GM11168 (cell line): ENCODE measurements at regions not wholly inside any gene's neighbourhood (a gene's known extent, or its start where the extent isn't known, plus 50 kb on each side); places are given as distances from the start of the nearest gene placed in this dataset.

ENCODE experiments used
- in situ Hi-C: fragments of 300-500 bp; cut with MboI; formaldehyde crosslinking; loops from one replicate; pipeline ENCODE4 v1.12.0; 2022; ENCODE audit warnings: low sequenced_read_pairs; ENCODE audit not compliant: unreplicated experiment

GRCh38 chr13:50366488-50367174, 351.4 kb downstream of the KCNRG start:
- in situ Hi-C loops = loop anchor here (25.0 kb wide), 1 partner anchor 379 kb away; the partner anchor contains the start of gene TRIM13

- in situ Hi-C loops = loop anchor here (25.0 kb wide), 1 partner anchor 382 kb away; the partner anchor contains the start of gene TRIM13
Measured at GRCh38 chr13:50369646-50370045, 354.4 kb downstream of the KCNRG start.

GRCh38 chr13:50370303-50370950, 355.2 kb downstream of the KCNRG start:
- in situ Hi-C loops = loop anchor here (25.0 kb wide), 1 partner anchor 383 kb away; the partner anchor contains the start of gene TRIM13

- in situ Hi-C loops = loop anchor here (25.0 kb wide), 1 partner anchor 387 kb away; the partner anchor contains the start of gene TRIM13
Measured at GRCh38 chr13:50374517-50374916, 359.3 kb downstream of the KCNRG start.

- in situ Hi-C loops = no loop called here
Measured at GRCh38 chr13:50375792-50376191, 360.5 kb downstream of the KCNRG start.

- in situ Hi-C loops = no loop called here
Measured at GRCh38 chr13:50376895-50377575, 361.8 kb downstream of the KCNRG start.

GRCh38 chr13:50377726-50378270, 362.6 kb downstream of the KCNRG start:
- in situ Hi-C loops = no loop called here

- in situ Hi-C loops = no loop called here
Measured at GRCh38 chr13:50378509-50379044, 363.3 kb downstream of the KCNRG start.

- in situ Hi-C loops = no loop called here
Measured at GRCh38 chr13:50379584-50379983, 364.3 kb downstream of the KCNRG start.

GRCh38 chr13:50380905-50381304, 365.7 kb downstream of the KCNRG start:
- in situ Hi-C loops = no loop called here

- in situ Hi-C loops = no loop called here
Measured at GRCh38 chr13:50382511-50382910, 367.3 kb downstream of the KCNRG start.

GRCh38 chr13:50382951-50383350, 367.7 kb downstream of the KCNRG start:
- in situ Hi-C loops = no loop called here

- in situ Hi-C loops = no loop called here
Measured at GRCh38 chr13:50384724-50385123, 369.5 kb downstream of the KCNRG start.

GRCh38 chr13:50386541-50387050, 371.4 kb downstream of the KCNRG start:
- in situ Hi-C loops = no loop called here

GRCh38 chr13:50387051-50387581, 371.9 kb downstream of the KCNRG start:
- in situ Hi-C loops = no loop called here

- in situ Hi-C loops = no loop called here
Measured at GRCh38 chr13:50388481-50388880, 373.2 kb downstream of the KCNRG start.

- in situ Hi-C loops = no loop called here
Measured at GRCh38 chr13:50389726-50390125, 374.5 kb downstream of the KCNRG start.

GRCh38 chr13:50390503-50391248, 375.4 kb downstream of the KCNRG start:
- in situ Hi-C loops = no loop called here

- in situ Hi-C loops = no loop called here
Measured at GRCh38 chr13:50392977-50393376, 377.7 kb downstream of the KCNRG start.
